GM12872 (cell line): ENCODE measurements at regions not wholly inside any gene's neighbourhood (a gene's known extent, or its start where the extent isn't known, plus 50 kb on each side); places are given as distances from the start of the nearest gene placed in this dataset.

Experiments
- CTCF ChIP-seq: IDR thresholded peaks from 3 replicates; pipeline ENCODE4 v1.5.1; 2011; ENCODE audit warnings: low read depth, mild to moderate bottlenecking, low read length, moderate library complexity; ENCODE audit not compliant: insufficient read depth

- TF ChIP-seq CTCF: no peak
Measured at GRCh38 chr10:105545101-105545500, 904.0 kb downstream of the SORCS3 start.

- no peak for TF ChIP-seq CTCF
Measured at GRCh38 chr10:105540381-105540780, 899.3 kb downstream of the SORCS3 start.

- TF ChIP-seq CTCF: no peak
Measured at GRCh38 chr10:105538874-105539273, 897.8 kb downstream of the SORCS3 start.

GRCh38 chr10:105535478-105535877 is 894.4 kb downstream of the SORCS3 start:
- TF ChIP-seq CTCF: no peak

GRCh38 chr10:105534086-105534485 is 893.0 kb downstream of the SORCS3 start:
- no peak for TF ChIP-seq CTCF

GRCh38 chr10:105516511-105516910 is 875.4 kb downstream of the SORCS3 start:
- no peak for TF ChIP-seq CTCF

GRCh38 chr10:105514106-105514505 is 873.0 kb downstream of the SORCS3 start:
- no peak for TF ChIP-seq CTCF

- TF ChIP-seq CTCF: no peak
Measured at GRCh38 chr10:105509517-105509916, 868.4 kb downstream of the SORCS3 start.
